Germinal center (tissue), 1 donor: ENCODE measurements at regions not wholly inside any gene's neighbourhood (a gene's known extent, or its start where the extent isn't known, plus 50 kb on each side); places are given as distances from the start of the nearest gene placed in this dataset.
"Not testable (repeated sequence)": the region's sequence is repeated elsewhere in the genome, so short reads cannot be mapped to it uniquely, and the experiment has no call there.

Experiments
- DNase-seq: peaks from one replicate; pipeline ENCODE4 v3.0.0; 2012; ENCODE audit warnings: mixed read lengths, low spot score

DNA sequence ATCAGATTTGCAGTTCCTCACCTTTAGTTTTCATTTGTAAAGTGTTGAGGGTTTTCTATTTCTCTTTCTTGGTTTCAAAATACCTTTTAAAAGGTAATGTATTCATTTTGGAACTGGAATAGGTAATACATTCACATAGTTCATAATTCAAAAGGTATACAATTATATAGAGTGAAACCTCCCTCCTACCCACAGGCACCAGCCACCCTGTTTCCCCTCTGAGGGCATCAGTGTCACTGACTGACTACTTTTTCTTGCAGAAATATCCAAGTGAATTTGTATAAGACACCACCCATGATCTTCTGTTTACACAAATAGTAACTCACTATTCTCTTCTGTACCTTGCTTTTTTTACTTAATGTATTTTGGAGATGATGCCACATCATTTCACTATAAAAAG is 139.6 kb upstream of the EGLN3 start:
- no peak for DNase-seq

DNA sequence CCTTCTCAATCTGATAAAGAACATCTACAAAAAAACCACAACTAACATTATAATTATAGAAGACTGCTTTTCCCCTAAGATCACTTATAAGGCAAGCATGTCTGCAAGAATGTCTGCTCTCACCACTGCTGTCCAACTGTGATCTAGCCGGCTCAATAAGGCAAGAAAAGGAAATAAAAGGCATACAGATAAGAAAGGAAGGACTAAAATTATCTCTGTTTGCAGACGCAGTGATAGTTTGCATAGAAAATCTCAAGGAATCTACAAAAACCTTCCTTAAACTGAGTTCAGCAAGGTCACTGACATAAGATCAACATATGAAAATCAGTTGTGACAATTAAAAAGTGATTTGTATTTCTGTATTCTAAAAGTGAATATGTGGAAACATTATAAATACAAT is 138.0 kb upstream of the EGLN3 start:
- DNase-seq = no peak

DNA sequence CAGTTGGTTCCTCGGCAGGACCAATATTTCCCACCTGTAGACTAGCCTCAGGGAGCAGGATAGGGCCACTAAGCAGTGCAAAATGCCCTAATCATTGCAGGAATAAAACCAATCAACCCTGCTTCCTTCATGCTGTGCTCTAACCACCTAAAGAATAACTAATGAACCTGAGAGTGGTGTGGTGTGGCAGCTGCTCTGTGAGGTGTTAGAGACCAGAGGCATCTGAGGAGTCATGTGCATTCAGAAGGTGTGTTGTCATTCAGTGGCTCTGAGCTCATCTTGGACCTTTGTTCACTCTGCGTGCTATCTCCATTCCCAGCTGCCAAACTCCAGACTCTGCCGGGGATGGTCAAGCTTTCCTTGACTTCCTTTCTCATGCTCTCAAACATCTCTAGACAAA is 136.7 kb upstream of the EGLN3 start:
- no peak for DNase-seq

DNA sequence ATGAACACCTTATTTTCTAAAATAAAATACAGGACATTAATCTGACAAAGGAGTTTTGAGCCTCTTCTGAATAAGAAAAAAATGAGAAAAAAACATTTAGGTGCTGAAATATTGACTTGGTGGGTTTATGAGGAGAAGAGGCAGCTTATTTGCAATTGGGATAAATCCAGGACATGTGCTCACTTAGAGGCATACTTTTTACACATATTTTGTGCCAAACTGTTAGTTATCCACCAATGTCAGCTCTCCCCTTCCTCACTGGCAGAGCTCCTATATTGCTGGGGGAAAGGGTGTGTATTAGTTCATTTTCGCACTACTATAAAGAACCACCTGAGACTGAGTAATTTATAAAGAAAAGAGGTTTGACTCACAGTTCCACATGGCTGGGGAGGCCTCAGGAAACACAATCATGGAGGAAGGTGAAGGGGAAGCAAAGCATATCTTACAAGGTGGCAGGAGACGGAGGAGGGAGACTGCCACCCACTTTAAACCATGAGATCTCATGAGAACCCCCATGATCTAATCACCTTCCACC is 135.4 kb upstream of the EGLN3 start:
- no peak for DNase-seq

DNA sequence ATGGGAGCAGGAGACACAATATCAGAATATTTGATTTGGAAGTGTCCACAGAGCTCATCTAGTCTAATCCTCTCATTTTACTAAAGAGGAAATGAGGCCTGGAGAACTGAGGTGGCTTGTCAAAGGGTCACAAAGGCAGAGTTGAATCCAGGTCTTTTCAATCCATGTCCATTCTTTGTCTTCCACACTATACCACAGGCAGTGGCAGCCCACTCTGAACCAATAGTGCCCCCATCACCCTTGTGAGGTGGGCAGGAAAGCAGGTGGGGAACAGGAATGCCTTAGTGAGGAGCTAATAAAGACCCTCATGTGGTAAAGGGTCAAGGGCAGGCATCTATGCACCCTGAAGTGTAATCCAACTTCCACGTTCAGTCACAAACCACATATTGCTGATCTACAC is 134.8 kb upstream of the EGLN3 start:
- DNase-seq = no peak

DNA sequence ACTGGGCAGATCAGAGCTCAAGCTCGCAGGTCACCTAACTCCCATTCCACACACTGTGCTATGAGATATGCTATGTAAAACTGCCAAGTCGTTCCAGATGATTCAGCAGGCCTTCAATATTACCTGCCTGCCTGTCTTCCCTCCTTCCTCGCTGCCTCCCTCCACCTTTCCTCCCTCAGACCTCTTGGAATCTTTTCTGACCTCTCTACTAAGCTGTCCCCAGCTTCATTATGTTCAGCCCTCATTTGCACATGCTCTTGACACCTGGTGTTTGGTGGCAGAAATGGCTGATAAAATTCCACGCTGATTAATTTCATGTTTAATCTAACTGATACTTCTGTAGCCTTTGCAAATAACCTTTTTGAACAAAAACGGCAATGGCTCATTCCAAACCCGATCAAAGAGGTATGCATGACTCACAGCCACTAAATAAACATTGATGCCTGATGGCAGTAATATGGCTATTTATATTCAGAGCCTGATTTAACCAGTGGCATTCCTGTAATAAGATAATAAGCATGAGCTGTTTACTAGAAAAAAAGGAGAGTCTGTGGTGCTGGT is 130.8 kb upstream of the EGLN3 start:
- DNase-seq = no peak

DNA sequence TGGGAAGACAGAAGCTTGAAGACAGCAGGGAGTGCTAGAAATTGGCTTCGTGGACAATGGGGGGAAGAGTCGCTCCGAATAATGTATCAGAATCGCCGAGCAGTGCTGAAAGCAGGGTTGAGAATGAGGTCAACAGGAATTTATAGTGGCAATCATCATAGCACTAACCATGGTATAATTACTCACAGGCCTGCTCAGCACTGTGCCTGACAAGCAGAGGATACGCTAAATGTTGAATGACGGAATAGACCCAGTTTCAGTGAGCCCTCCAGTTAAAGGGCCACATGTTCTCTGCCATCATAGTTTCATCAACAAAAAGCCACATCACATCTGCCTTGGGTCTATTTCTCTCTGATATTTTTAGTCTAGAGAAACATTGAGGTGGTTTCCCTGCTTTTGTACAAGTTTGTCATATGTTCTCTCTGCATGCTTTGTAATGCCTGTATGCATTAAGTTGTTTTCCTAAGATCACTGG is 130.3 kb upstream of the EGLN3 start:
- no peak for DNase-seq

DNA sequence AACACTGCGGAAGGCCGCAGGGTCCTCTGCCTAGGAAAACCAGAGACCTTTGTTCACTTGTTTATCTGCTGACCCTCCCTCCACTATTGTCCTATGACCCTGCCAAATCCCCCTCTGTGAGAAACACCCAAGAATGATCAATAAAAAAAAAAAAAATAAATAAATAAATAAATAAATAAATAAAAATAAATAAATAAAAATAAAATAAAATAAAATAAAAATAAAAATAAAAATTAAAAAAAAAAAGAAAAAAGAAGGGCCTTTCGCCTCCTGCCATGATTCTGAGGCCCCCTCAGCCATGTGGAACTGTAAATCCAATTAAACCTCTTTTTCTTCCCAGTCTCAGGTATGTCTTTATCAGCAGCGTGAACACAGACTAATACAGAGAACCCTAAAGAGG is 128.8 kb upstream of the EGLN3 start:
- not testable (repeated sequence) for DNase-seq

DNA sequence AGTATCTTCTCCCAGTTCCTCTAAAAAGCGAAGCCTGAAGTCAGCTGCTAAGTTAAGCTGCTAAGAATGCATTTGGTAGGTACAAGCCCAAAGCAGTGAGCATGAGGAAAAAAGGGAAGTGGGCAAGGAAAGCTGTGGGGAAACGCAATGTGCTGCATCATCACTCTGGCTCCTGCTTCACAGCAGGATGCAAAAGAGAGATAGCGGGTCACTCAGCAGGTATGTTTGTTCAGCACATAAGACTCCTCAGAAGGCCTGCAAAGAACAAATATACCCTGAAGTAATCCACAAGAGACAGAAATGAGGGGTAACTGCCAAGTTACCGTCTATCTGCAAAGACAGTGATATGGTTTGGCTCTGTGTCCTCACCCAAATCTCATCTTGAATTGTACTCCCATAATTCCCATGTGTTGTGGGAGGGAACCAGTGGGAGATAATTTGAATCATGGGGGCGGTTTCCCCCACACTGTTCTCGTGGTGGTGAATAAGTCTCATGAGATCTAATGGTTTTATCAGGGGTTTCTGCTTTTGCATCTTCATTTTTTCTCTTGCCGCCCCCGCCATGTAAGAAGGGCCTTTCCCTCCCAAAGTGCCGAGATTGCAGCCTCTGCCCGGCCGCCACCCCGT is 127.4 kb upstream of the EGLN3 start:
- DNase-seq = no peak

DNA sequence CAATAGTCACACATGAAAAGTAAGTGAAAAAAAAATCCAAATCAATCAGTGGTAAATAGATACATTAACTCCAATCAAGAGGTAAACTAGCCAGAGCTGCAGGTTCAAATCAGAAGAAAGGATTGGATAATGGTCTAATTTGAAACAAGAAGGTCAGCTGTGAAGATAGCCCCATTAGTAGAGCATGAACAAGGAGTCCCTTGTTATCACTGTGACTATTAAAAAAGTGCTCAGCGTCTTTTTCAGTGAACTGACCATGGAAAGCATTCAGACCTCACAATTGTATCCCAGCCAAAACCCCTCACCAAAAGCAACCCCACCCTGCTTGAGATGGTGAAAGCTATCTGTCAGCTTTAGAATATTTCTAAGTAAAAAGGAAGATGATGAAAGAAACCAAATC is 125.0 kb upstream of the EGLN3 start:
- DNase-seq = no peak

DNA sequence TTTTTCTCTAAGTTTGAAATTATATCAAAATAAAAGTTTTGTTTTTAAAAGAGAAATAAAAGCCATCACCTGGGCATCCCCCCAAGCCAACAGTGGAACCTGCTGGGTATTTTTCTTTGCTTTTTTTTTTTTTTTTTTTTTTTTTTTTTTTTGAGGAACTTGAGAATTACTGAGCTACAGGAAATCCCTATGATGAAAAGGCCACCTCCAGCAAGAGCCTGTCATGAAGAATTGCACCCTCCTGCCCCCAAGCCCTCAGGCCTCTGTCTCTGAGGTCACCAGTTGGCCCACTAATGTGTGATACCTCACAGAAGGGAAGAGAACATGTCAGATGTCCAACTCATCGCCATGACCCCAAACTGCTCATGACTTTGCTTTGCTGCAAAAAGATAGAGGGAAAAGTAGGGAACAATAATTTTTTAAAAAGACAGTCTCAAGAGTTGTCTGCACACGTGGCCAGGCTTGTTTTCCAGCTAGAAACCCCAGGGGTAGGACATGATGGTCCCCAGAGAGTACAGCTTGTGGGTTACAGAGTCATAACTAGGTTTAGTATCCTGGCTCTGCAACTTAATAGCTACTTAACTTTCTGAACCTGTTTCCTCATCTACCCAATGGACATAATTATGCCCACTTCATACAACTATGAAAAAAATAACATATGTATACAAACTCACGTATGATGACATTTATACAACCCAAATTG is 124.3 kb upstream of the EGLN3 start:
- no peak for DNase-seq

DNA sequence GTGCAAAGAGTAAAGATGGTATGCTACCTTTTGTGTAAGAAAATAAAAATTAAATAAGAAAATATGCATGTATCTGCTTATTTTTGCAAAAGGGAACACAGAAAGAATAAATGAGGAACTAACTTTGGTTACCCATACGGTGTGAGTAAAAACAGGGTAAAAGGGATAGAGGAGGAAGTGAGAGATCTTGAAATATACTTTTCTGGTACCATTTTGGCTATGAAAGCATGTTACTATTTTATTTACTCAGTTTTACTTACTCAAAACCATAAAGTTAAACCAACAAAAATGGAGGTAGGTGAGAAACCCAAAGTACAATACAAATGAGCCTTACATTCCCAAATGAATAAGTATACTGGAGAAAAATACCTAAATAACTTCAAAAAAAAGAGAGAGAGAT is 122.0 kb upstream of the EGLN3 start:
- DNase-seq = no peak

DNA sequence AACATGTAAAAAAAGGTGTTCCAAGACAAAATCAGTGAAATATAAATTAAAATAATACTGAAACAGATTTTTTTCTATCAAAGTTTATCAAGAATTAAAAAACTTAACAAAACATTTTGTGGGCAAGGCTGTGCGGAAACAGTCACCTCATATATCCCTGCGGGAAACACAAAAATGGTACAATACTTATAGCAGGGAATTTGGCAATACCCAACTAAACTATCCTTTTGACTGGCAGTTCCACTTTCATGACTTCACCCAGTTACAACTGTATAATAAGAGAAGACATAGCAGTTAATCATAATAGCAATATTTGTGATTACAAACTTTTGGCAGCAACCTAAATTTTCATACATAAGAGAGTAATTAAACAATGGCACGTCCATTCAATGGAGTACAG is 121.5 kb upstream of the EGLN3 start:
- DNase-seq = no peak

DNA sequence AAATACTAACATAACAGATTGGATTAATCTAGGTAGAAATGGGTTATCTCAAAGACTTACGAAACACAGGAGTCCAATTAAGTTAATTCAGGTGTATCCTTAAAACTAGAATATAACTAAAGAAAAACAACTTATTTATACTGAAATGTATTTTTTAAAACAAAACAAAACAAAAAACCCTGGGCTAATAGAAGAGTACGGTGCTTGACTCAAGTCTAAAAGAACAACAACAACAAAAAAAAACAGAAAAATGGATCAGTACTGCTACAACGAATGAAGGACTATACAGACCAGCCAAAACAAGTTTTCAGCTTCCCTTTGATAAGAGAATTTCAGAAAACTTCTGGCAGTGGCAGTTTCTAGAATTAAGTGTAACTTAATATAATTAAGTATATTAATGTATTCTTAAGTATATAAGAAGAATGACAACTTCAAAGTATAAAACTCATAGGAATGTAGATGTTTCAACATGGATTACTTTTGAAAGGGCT is 120.1 kb upstream of the EGLN3 start:
- no peak for DNase-seq

DNA sequence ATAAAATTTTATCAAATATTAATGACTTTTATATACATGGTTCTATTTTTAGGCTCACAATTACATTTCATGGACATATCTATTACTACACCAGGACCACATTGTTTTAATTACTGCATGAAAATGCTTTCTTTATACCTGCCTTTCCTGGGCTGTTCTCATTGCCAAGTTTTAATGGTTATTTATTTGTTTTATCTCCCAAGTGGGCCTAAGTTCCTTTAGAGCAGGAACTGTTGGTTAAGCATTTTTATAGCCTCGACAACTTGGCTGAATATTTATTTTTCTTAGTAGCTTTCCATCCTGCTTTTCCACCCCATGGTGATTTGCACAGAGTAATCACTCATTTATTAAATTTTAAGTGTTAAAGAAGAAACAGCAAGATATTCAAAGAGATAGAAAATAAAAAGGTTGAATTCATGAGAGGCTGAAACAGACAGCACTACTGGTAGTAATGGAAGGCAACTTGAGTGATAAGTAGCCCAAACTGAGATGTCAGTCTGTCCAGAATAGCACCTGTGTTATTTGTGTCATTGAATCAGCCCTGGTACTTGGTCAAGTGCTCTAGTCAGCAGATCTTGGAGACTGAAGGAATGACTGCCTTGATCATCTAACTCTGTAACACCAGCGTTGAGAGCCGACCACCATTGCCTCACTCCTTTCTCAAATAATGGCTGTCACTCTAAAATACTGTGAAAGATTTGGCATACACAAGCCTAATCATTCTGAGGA is 119.1 kb upstream of the EGLN3 start:
- no peak for DNase-seq

DNA sequence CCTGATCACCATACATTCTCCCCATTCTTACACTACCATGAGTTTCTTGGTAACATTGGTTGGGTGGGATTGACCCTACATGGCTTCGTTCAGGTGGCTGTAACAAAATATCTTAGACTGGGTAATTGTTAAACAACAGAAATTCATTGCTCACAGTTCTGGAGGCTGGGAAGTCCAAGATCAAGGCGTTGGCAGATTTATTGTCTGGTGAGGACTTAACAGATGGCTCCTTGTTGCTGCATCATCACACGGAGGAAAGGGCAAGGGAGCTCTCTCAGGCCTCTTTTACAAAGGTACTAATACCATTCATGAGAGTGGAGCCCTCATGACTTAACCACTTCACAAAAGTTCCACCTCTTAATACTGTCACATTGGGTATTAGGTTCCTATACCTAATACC is 116.7 kb upstream of the EGLN3 start:
- no peak for DNase-seq

DNA sequence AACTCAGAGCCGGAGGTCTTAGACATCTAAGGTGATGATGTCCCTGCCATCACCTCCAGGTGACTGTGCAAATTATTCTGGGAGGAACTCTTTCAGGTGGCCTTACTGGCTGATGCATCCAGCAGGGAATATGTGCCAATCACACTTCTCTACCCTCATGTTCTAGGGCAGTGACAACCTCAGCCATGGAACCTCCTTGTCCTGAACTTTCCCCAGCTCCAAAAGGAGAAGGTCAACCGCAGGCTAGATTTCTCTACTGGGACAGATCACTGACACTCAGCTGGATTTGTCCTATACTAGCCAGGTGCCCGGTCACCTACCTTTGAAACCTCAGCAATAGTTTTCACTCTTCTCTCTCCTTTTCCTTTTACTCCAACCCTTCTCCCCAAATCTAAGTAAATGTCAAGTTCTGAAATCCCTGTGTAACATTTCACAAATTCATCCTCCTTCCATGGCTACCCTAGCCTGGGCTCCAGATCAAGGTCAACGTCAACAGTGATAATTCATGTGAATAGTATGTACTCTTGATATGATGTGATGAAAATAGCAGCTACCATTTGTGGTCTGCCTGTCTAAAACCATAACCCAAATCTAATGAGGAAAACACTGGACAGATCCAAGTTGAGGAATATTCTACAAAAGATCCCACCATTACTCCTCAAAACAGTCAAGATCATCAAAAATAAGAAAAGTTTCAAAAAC is 115.0 kb upstream of the EGLN3 start:
- DNase-seq = no peak

DNA sequence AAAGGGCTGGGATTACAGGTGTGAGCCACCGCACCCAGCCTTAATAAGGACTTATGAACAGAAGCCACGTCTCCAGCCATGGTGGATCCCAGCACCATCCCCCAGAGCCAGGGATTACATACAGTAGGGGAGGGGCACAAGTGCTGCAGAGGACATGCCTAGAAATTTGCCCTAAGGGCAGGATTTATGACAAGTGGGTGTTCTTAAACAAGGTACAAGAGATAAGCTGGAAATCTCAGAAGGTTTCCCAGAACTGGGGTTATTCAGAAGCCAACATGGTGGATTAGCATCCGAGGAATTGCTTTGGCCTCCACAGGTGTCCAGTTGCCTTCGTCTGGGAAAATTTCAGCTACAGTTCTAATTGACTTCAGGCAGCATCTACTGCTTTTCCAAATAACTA is 114.4 kb upstream of the EGLN3 start:
- no peak for DNase-seq

DNA sequence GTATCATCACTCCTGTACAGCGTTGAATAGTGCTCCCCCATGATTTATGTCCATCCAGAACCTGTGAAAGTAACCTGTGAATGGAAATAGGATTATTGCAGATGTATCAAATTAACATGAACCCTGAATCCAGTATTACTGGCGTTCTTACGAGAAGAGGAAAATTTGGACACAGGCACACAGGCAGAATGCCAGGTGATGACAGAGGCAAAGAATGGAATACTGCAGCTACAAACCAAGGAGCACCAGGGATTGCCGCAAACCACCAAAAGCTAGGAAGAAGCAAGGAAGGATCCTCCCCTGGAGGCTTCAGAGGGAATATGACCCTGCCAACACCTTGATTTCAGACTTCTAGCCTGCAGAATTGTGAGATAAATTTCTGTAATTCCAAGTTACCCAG is 113.5 kb upstream of the EGLN3 start:
- DNase-seq = no peak

DNA sequence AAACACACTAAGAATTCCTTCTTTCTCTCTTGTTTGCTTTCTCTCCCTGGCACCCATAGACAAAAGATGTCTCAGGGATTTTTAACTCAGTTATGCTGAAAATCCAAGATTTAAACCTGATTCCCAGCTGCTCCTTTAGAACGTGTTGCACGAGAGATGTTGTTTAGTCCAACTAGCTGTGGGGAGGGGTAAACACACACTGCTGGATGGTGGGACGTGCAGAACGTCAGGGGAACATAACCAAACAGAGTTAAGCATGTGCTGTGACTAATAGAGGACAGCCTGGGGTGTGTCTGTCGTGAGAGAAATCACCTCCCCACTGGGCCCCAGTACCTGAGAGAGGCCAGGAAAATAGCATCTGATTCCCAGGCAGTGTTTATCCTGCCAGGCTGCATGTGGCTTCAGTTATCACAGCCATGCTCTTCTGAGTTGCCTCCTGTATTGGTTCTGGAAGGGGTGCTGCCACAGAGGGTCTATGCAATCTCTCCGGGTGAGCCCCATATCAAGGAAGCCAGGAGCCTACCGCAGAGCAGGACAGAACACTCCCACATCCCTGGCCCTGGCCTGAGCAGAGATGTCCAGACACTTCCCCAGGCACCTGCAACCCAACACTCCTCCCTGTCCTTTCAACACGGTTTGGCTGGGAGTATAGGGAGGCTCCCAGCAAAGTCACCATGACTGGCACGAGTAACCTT is 112.7 kb upstream of the EGLN3 start:
- no peak for DNase-seq

DNA sequence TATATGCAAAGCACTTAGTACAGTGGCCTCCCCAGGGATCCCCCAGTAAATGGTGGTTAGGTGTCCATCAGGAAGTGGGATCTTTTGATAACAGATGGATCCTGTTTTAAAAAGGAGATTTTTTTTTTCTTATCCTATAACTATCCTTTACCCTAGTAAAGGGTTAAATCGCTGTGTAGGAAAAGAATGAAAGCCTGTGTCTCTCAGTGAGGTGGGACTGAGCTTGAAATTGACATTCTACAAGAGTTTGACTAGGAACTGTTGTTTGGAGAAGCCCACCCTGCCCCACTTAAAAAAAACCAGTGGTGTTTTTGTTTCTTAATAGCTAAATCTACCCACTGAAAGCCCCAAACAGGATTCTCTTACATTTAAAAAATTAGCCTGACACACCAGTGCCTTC is 112.2 kb upstream of the EGLN3 start:
- DNase-seq = no peak
